BE2C (cell line): ENCODE measurements at regions not wholly inside any gene's neighbourhood (a gene's known extent, or its start where the extent isn't known, plus 50 kb on each side); places are given as distances from the start of the nearest gene placed in this dataset.
A peak's percentile ranks its signal among the peaks of the same experiment; 100 is the strongest.

ENCODE experiments used
- DNase-seq: peaks from one replicate; pipeline ENCODE4 v3.0.0-alpha.2; 2020
- H3K27me3 ChIP-seq: fragments of 250-450 bp; sonication (Bioruptor Pico); 2 replicates; pipeline ENCODE4 v1.5.1; 2020; ENCODE audit warnings: mild to moderate bottlenecking
- H3K36me3 ChIP-seq: fragments of 250-450 bp; sonication (Bioruptor Pico); 2 replicates; pipeline ENCODE4 v1.5.1; 2020; ENCODE audit warnings: mild to moderate bottlenecking
- H3K4me1 ChIP-seq: fragments of 250-450 bp; sonication (Bioruptor Pico); 2 replicates; pipeline ENCODE4 v1.5.1; 2020
- H3K4me3 ChIP-seq: 2 replicates; pipeline ENCODE4 v1.5.1; 2011; ENCODE audit warnings: low read depth, low read length
- H3K9me3 ChIP-seq: fragments of 250-450 bp; sonication (Bioruptor Pico); 2 replicates; pipeline ENCODE4 v1.5.1; 2020
- TF ChIP-seq, protein P1 (sequence below): IDR thresholded peaks from 2 replicates; pipeline ENCODE4 v1.5.1; 2012; ENCODE audit warnings: mild to moderate bottlenecking, low read depth, low read length

DNA sequence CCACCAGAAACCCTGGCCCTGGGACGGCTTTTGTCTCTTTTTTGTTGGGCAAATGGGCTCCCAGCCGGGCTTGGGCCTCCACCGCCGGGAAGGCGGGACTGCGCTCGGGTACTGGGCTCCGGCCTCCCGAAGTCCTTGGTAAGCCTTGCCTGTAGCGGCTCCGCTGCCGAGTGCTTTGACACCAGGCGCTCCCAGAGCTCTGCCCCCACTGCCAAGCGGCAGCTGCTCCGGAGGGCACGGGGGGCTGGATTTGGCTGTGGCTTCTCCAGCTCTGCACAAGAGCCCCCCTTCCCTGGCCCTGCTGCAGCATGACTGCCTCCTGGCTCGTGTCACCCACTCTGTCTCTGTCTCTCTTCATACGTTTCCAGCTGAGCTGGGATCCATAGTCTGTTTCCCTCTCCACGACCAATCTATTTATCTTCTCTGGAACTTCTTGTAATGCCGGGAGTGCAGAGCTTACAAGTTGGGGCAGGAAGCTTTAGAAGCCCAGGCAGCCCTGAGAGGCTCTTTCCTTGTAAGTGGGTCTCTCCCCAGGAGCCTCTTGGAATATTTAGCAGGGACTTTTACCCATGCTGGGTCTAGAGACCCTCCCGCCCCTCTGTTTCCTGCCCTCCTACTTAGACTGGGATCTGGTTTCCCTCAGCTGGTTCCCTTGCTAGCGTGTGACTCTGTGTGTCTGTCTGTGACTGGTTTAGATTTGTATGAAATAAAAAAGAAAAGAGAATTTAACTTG lies 246.9 kb upstream of the GSE1 start:
- peak; percentile 73 for DNase-seq
- Histone ChIP-seq H3K4me3 (no peak overlapping the region), H3K9me3 (no peaks in the 10 kb centered on the region), H3K27me3 (no peaks in the 10 kb centered on the region), H3K4me1 (peaks cover 55% of the 10 kb centered on the region), H3K36me3 (no peaks in the 10 kb centered on the region)
- TF ChIP-seq, protein P1, sequence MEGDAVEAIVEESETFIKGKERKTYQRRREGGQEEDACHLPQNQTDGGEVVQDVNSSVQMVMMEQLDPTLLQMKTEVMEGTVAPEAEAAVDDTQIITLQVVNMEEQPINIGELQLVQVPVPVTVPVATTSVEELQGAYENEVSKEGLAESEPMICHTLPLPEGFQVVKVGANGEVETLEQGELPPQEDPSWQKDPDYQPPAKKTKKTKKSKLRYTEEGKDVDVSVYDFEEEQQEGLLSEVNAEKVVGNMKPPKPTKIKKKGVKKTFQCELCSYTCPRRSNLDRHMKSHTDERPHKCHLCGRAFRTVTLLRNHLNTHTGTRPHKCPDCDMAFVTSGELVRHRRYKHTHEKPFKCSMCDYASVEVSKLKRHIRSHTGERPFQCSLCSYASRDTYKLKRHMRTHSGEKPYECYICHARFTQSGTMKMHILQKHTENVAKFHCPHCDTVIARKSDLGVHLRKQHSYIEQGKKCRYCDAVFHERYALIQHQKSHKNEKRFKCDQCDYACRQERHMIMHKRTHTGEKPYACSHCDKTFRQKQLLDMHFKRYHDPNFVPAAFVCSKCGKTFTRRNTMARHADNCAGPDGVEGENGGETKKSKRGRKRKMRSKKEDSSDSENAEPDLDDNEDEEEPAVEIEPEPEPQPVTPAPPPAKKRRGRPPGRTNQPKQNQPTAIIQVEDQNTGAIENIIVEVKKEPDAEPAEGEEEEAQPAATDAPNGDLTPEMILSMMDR, result no peak

DNA sequence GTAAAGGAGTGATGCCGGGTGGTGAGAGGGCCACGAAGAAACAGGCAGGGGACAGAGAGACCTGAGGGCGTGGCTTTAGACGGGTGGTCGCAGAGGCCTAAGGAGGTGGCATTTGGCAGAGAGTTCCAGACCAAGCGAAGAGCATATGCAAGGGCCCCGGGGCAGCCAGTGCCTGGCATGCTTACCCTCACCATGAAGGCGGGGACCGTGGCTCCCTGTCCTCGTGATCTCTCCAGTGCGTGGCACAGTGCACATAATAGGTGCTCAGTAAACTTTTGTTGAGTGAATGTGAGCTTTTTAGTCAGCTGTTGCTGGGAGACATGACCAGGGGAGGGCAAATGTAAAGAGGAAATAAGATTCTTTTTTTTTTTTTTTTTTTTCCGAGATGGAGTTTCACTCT lies 245.6 kb upstream of the GSE1 start:
- Histone ChIP-seq H3K9me3 (no peaks in the 10 kb centered on the region), H3K4me1 (peaks cover 54% of the 10 kb centered on the region), H3K27me3 (no peaks in the 10 kb centered on the region), H3K4me3 (no peak overlapping the region), H3K36me3 (no peaks in the 10 kb centered on the region)
- TF ChIP-seq, protein P1, result no peak
- DNase-seq, result no peak

DNA sequence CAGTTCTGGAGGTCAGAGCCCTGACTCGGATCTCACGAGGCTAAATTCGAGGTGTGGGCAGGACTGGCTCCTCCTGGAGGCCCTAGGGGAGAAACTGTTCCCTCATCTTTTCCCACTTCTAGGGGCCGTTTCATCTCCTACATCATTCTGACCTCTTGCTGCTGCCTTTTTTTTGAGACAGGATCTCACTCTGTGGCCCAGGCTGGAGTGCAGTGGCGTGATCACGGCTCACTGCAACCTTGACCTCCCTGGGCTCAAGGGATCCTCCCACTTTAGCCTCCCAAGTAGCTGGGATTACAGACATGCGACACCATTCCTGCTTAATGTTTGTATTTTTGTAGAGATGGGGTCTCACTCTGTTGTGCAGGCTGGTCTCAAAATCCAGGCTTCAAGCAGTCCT lies 244.1 kb upstream of the GSE1 start:
- Histone ChIP-seq H3K4me3 (no peak overlapping the region), H3K9me3 (no peaks in the 10 kb centered on the region), H3K4me1 (peaks cover 62% of the 10 kb centered on the region), H3K36me3 (no peaks in the 10 kb centered on the region), H3K27me3 (no peaks in the 10 kb centered on the region)
- TF ChIP-seq, protein P1, result no peak
- DNase-seq, result no peak

GRCh38 chr16:85369741-85370528 lies 243.2 kb upstream of the GSE1 start:
- DNase-seq, result peak; percentile 84
- peaks cover 63% of the 10 kb centered on the region for H3K4me1 ChIP-seq
- TF ChIP-seq, protein P1, result peak; percentile 82
- no peaks in the 10 kb centered on the region for H3K27me3 ChIP-seq
- no peaks in the 10 kb centered on the region for H3K36me3 ChIP-seq
- no peaks in the 10 kb centered on the region for H3K9me3 ChIP-seq
- no peak overlapping the region for H3K4me3 ChIP-seq

DNA sequence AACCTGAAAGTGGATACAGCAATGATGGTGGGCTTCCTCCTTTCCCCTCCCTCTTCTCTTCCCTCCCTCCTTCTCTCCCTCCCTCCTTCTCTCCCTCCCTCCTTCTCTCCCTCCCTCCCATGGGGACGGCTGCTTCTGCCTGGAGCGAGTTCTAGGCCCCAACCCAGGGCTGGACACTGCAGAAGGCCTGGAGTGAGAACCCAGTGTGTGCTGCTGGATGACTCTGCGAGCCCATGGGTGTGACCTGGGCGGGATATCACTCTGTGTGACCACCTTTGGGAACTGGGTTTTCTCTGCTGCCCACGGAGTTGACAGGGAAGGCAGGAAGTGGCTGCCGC lies 242.6 kb upstream of the GSE1 start:
- no peak overlapping the region for H3K4me3 ChIP-seq
- TF ChIP-seq, protein P1, result no peak
- H3K9me3 ChIP-seq, result no peaks in the 10 kb centered on the region
- no peaks in the 10 kb centered on the region for H3K27me3 ChIP-seq
- H3K36me3 ChIP-seq, result no peaks in the 10 kb centered on the region
- peaks cover 62% of the 10 kb centered on the region for H3K4me1 ChIP-seq
- DNase-seq, result no peak
